MM.1S (cell line): ENCODE measurements at regions not wholly inside any gene's neighbourhood (a gene's known extent, or its start where the extent isn't known, plus 50 kb on each side); places are given as distances from the start of the nearest gene placed in this dataset.

ENCODE experiments used
- DNase-seq: peaks from one replicate; pipeline ENCODE4 v3.0.0-alpha.2; 2015
- H2AFZ ChIP-seq: fragments of 300-600 bp; sonication (generic); 2 replicates; pipeline ENCODE4 v1.6.0; 2016; ENCODE audit warnings: antibody characterized with exemption, low read length
- H3F3A ChIP-seq: fragments of 300-600 bp; sonication (generic); 2 replicates; pipeline ENCODE4 v1.6.1; 2016; ENCODE audit warnings: mild to moderate bottlenecking, antibody characterized with exemption, low read length, moderate library complexity, mixed read lengths; ENCODE audit not compliant: insufficient read depth
- H3K27ac ChIP-seq: fragments of 300-600 bp; sonication (generic); 2 replicates; pipeline ENCODE4 v1.5.1; 2016; ENCODE audit warnings: mild to moderate bottlenecking, low read length
- H3K27me3 ChIP-seq: fragments of 300-600 bp; sonication (generic); replicated peaks from 2 replicates; pipeline ENCODE4 v1.6.0; 2016; ENCODE audit warnings: low read length; ENCODE audit not compliant: insufficient read depth
- H3K36me3 ChIP-seq: fragments of 300-600 bp; sonication (generic); replicated peaks from 2 replicates; pipeline ENCODE4 v1.6.1; 2016; ENCODE audit warnings: mild to moderate bottlenecking, low read length, mixed read lengths; ENCODE audit not compliant: insufficient read depth
- H3K4me1 ChIP-seq: fragments of 300-600 bp; sonication (generic); 2 replicates; pipeline ENCODE4 v1.6.1; 2016; ENCODE audit warnings: low read length, mixed read lengths
- H3K4me2 ChIP-seq: fragments of 300-600 bp; sonication (generic); 2 replicates; pipeline ENCODE4 v1.6.0; 2016; ENCODE audit warnings: low read depth, low read length
- H3K4me3 ChIP-seq: fragments of 300-600 bp; sonication (generic); 2 replicates; pipeline ENCODE4 v1.5.1; 2016; ENCODE audit warnings: low read length, mixed read lengths
- H3K79me2 ChIP-seq: fragments of 300-600 bp; sonication (generic); 2 replicates; pipeline ENCODE4 v1.6.1; 2016; ENCODE audit warnings: mixed run types, low read length, mixed read lengths
- H3K9ac ChIP-seq: fragments of 300-600 bp; sonication (generic); 2 replicates; pipeline ENCODE4 v1.6.1; 2016; ENCODE audit warnings: low read length, mixed read lengths
- H3K9me2 ChIP-seq: fragments of 300-600 bp; sonication (generic); replicated peaks from 2 replicates; pipeline ENCODE4 v1.6.1; 2016; ENCODE audit warnings: mild to moderate bottlenecking, low read length, mixed read lengths; ENCODE audit not compliant: insufficient read depth
- H3K9me3 ChIP-seq: fragments of 300-600 bp; sonication (generic); replicated peaks from 2 replicates; pipeline ENCODE4 v1.6.1; 2016; ENCODE audit warnings: mild to moderate bottlenecking, low read length, mixed read lengths; ENCODE audit not compliant: insufficient read depth
- H4K20me1 ChIP-seq: fragments of 300-600 bp; sonication (generic); 2 replicates; pipeline ENCODE4 v1.6.1; 2016; ENCODE audit warnings: mild to moderate bottlenecking, low read length, moderate library complexity, mixed read lengths; ENCODE audit not compliant: insufficient read depth
- EZH2 ChIP-seq: fragments of 300-600 bp; sonication (generic); optimal IDR thresholded peaks from 2 replicates; pipeline ENCODE3; 2017; ENCODE audit warnings: low read depth, mild to moderate bottlenecking, antibody characterized with exemption, low read length, mixed read lengths
- EZH2phosphoT487 ChIP-seq: fragments of 300-600 bp; sonication (generic); IDR thresholded peaks from 2 replicates; pipeline ENCODE4 v1.6.1; 2018; ENCODE audit warnings: antibody characterized with exemption, low read length
- TF ChIP-seq, protein P1 (sequence below): fragments of 300-600 bp; sonication (generic); IDR thresholded peaks from 2 replicates; pipeline ENCODE4 v1.5.1; 2016; ENCODE audit warnings: antibody characterized with exemption, low read length, mixed read lengths

DNA sequence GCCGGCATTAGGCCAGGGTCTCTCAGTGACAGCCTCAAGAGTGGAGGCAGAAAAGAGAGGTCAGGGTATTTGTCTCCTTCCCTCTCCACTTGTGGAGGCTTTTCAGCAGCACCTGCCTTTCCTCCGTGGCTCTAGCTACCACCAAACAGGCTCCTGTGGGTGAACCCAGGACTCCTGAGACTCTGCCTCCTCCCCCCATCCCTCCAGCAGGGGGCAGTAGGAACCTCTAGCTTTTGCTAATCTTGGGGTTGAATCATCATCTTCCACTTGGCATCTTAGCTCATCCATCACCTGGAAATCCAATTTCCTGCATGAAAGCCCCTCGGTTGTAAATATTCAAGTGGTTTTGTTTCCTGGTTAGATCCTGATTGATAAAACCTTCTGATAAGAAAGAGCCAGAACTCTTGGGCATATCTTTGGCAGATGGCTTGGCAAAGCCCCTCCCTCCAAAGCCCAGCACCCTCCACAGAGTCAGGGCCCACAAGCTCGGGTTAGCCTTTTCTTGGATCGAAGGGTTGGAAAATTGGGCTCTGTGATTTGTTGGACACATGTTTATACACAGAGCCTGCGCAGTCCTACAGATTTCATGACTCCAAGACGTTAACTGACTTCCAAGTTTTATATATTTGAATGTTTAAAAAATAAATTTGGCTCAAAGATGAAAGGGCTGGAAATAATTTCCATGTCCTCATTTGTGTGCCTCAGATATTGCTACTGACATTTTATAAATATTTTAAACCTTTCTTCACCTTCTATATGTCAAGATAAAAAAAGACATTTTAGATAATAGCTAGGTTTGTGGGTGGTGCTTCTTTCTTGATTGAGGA lies 322.1 kb downstream of the MAP2K4 start:
- H3K27ac ChIP-seq = no peak overlapping the region
- H3K9ac ChIP-seq = no peak overlapping the region
- no peak for TF ChIP-seq EZH2
- TF ChIP-seq, protein P1, sequence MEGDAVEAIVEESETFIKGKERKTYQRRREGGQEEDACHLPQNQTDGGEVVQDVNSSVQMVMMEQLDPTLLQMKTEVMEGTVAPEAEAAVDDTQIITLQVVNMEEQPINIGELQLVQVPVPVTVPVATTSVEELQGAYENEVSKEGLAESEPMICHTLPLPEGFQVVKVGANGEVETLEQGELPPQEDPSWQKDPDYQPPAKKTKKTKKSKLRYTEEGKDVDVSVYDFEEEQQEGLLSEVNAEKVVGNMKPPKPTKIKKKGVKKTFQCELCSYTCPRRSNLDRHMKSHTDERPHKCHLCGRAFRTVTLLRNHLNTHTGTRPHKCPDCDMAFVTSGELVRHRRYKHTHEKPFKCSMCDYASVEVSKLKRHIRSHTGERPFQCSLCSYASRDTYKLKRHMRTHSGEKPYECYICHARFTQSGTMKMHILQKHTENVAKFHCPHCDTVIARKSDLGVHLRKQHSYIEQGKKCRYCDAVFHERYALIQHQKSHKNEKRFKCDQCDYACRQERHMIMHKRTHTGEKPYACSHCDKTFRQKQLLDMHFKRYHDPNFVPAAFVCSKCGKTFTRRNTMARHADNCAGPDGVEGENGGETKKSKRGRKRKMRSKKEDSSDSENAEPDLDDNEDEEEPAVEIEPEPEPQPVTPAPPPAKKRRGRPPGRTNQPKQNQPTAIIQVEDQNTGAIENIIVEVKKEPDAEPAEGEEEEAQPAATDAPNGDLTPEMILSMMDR = no peak
- no peak for TF ChIP-seq EZH2phosphoT487
- H3K4me2 ChIP-seq = no peak overlapping the region
- no peaks in the 10 kb centered on the region for H3F3A ChIP-seq
- no peaks in the 10 kb centered on the region for H3K79me2 ChIP-seq
- H2AFZ ChIP-seq = no peak overlapping the region
- H3K9me2 ChIP-seq = no peaks in the 10 kb centered on the region
- no peaks in the 10 kb centered on the region for H3K27me3 ChIP-seq
- no peaks in the 10 kb centered on the region for H3K36me3 ChIP-seq
- H4K20me1 ChIP-seq = no peaks in the 10 kb centered on the region
- no peaks in the 10 kb centered on the region for H3K9me3 ChIP-seq
- H3K4me3 ChIP-seq = no peak overlapping the region
- H3K4me1 ChIP-seq = no peaks in the 10 kb centered on the region
- DNase-seq = no peak

DNA sequence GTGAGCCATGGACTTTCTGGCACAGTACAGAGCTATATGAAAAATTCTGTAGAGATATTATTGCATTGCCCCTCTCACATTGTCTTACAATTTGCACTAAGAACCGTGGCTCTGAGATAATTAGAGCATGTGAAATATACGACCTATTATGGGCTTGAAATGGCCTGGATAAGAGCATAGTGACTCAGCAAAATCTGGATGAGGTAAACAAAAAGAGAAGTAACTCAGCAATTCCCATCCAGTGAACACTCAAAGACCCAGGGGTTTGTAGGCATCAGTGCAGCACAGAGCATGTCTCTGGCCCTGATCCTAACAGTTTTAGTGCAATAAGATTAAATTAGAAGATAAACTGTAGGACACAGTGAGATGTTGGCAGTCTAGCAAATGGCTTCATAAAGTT lies 317.2 kb upstream of the MYOCD start:
- Histone ChIP-seq H3K9ac (no peak overlapping the region), H3K4me2 (no peak overlapping the region), H3K4me3 (no peak overlapping the region), H2AFZ (no peak overlapping the region), H4K20me1 (no peaks in the 10 kb centered on the region), H3K4me1 (no peaks in the 10 kb centered on the region), H3K79me2 (no peaks in the 10 kb centered on the region), H3K27me3 (no peaks in the 10 kb centered on the region), H3K9me3 (no peaks in the 10 kb centered on the region), H3F3A (no peaks in the 10 kb centered on the region), H3K9me2 (no peaks in the 10 kb centered on the region), H3K27ac (no peak overlapping the region), H3K36me3 (no peaks in the 10 kb centered on the region)
- TF ChIP-seq, protein P1 = no peak
- no peak for TF ChIP-seq EZH2phosphoT487
- no peak for TF ChIP-seq EZH2
- DNase-seq = no peak

DNA sequence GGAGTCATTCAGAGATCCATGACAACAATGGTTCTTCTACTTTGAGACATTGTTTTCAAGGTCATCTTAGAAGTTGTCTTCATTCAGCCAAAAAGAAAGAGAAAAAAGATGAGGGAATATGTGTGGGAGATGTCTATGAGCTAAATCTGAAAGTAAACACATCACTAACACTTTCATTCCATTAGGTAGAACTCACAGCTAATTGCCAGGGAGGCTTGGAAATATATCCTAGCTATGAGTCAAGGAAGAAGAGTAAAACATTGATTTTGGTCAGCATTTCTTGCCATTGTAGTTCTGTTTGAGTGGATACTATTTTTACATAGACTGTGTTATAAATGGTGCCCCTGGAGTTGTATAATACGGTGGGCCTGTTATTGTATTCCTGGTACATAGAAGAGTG lies 316.4 kb upstream of the MYOCD start:
- no peak overlapping the region for H3K9ac ChIP-seq
- H3K9me3 ChIP-seq = no peaks in the 10 kb centered on the region
- no peaks in the 10 kb centered on the region for H3F3A ChIP-seq
- H3K27me3 ChIP-seq = no peaks in the 10 kb centered on the region
- no peak overlapping the region for H3K27ac ChIP-seq
- no peaks in the 10 kb centered on the region for H4K20me1 ChIP-seq
- no peaks in the 10 kb centered on the region for H3K79me2 ChIP-seq
- no peaks in the 10 kb centered on the region for H3K4me1 ChIP-seq
- TF ChIP-seq EZH2 (no peak), EZH2phosphoT487 (no peak)
- TF ChIP-seq, protein P1 = no peak
- H3K9me2 ChIP-seq = no peaks in the 10 kb centered on the region
- H3K36me3 ChIP-seq = no peaks in the 10 kb centered on the region
- DNase-seq = no peak
- H3K4me2 ChIP-seq = no peak overlapping the region
- no peak overlapping the region for H3K4me3 ChIP-seq
- H2AFZ ChIP-seq = no peak overlapping the region
